Transverse colon (tissue), 4 donors: ENCODE measurements at regions not wholly inside any gene's neighbourhood (a gene's known extent, or its start where the extent isn't known, plus 50 kb on each side); places are given as distances from the start of the nearest gene placed in this dataset.

Experiments used
- CTCF ChIP-seq, 5 experiments: fragments of 200-600 bp in 3 of 5; fragments of 450-650 bp in 2 of 5; sonication (generic) in 3 of 5; IDR thresholded peaks; 1 replicate in 2 of 5; 2 replicates in 3 of 5; pipeline ENCODE4 v1.5.1; 2016 to 2017; ENCODE audit warnings: antibody characterized with exemption in 5 of 5, inconsistent platforms in 3 of 5, mild to moderate bottlenecking in 2 of 5, moderate library complexity in 1 of 5
- POLR2AphosphoS5 ChIP-seq, 3 donors: sonication (generic); formaldehyde crosslinking; IDR thresholded peaks; one replicate each; pipeline ENCODE4 v1.6.1; 2016; ENCODE audit warnings: antibody characterized with exemption in 3 of 3

- TF ChIP-seq POLR2AphosphoS5 (IDR thresholded peaks at IDR 0.05) (no peak), CTCF (IDR thresholded peaks at IDR 0.05) (no peak)
These were observed 105.4 kb upstream of the MAP4K3 start for GRCh38 chr2:39542523-39542922.
